CD14-positive monocyte (primary cell): ENCODE measurements at regions not wholly inside any gene's neighbourhood (a gene's known extent, or its start where the extent isn't known, plus 50 kb on each side); places are given as distances from the start of the nearest gene placed in this dataset.

ENCODE experiments used
- DNase-seq, 3 donors: peaks; one replicate each; pipeline ENCODE4 v3.0.0-alpha.2; 2011 to 2022
- H2AFZ ChIP-seq: 2 replicates; pipeline ENCODE4 v1.6.0; 2012; ENCODE audit warnings: mild to moderate bottlenecking, low read depth, low read length, inconsistent platforms; ENCODE audit not compliant: insufficient read depth, poor library complexity, severe bottlenecking
- H3K27ac ChIP-seq, 2 donors: 1 replicate in 1 of 2; 2 replicates in 1 of 2; pipeline ENCODE4 v1.5.1; 2012 to 2013; ENCODE audit warnings: low read length in 2 of 2, control low read depth in 1 of 2, inconsistent platforms in 1 of 2, low read depth in 1 of 2, mild to moderate bottlenecking in 1 of 2
- H3K27me3 ChIP-seq, 2 donors: one replicate each; pipeline versions ENCODE4 v1.6.0 to v1.6.1; 2011 to 2013; ENCODE audit warnings: low read length in 2 of 2; ENCODE audit not compliant: control insufficient read depth in 2 of 2, insufficient read depth in 2 of 2
- H3K36me3 ChIP-seq, 2 donors: replicated peaks in 1 of 2; 1 replicate in 1 of 2; 2 replicates in 1 of 2; pipeline versions ENCODE4 v1.5.1 to v1.6.1; 2012 to 2013; ENCODE audit warnings: low read length in 2 of 2, control low read depth in 1 of 2, inconsistent platforms in 1 of 2, mild to moderate bottlenecking in 1 of 2; ENCODE audit not compliant: insufficient read depth in 2 of 2, control insufficient read depth in 1 of 2
- H3K4me1 ChIP-seq, 2 donors: 1 replicate in 1 of 2; 2 replicates in 1 of 2; pipeline versions ENCODE4 v1.5.1 to v1.6.1; 2012 to 2013; ENCODE audit warnings: low read length in 2 of 2, control low read depth in 1 of 2, inconsistent platforms in 1 of 2, mild to moderate bottlenecking in 1 of 2, moderate library complexity in 1 of 2; ENCODE audit not compliant: insufficient read depth in 2 of 2, control insufficient read depth in 1 of 2
- H3K4me2 ChIP-seq: replicated peaks from 2 replicates; pipeline ENCODE3; 2012; ENCODE audit warnings: low read length, moderate library complexity, mild to moderate bottlenecking; ENCODE audit not compliant: poor library complexity, severe bottlenecking; ENCODE audit errors: extremely low read depth
- H3K4me3 ChIP-seq, 3 experiments: fragments of 200-600 bp in 1 of 3; sonication (generic) in 1 of 3; replicated peaks in 1 of 3; 1 replicate in 2 of 3; 2 replicates in 1 of 3; pipeline ENCODE4 v1.5.1; 2011 to 2013; ENCODE audit warnings: low read length in 3 of 3, mild to moderate bottlenecking in 3 of 3, control low read depth in 2 of 3, low read depth in 2 of 3, inconsistent platforms in 1 of 3, moderate library complexity in 1 of 3
- H3K79me2 ChIP-seq: 2 replicates; pipeline ENCODE4 v1.6.0; 2012; ENCODE audit warnings: mild to moderate bottlenecking, control low read depth, inconsistent platforms, low read length, moderate library complexity; ENCODE audit not compliant: insufficient read depth
- H3K9ac ChIP-seq: 2 replicates; pipeline ENCODE4 v1.6.0; 2017; ENCODE audit warnings: low read length, mild to moderate bottlenecking; ENCODE audit not compliant: insufficient read depth, poor library complexity, severe bottlenecking
- H3K9me3 ChIP-seq, 2 donors: replicated peaks in 1 of 2; 1 replicate in 1 of 2; 2 replicates in 1 of 2; pipeline versions ENCODE4 v1.5.1 to v1.6.1; 2012 to 2013; ENCODE audit warnings: low read length in 2 of 2, control low read depth in 1 of 2; ENCODE audit not compliant: control insufficient read depth in 1 of 2, insufficient read depth in 1 of 2
- H4K20me1 ChIP-seq: 2 replicates; pipeline ENCODE4 v1.6.0; 2012; ENCODE audit warnings: mild to moderate bottlenecking, low read length, control low read depth, moderate library complexity; ENCODE audit not compliant: insufficient read depth
- H3K27ac Mint-ChIP-seq, 7 donors: one replicate each; pipeline ENCODE4 v1.8.0; 2020; ENCODE audit warnings: mild to moderate bottlenecking in 7 of 7, mixed read lengths in 7 of 7, moderate library complexity in 6 of 7, inconsistent platforms in 2 of 7
- H3K27me3 Mint-ChIP-seq, 3 donors: one replicate each; pipeline ENCODE4 v1.8.0; 2021 to 2022; ENCODE audit warnings: low read depth in 3 of 3, mild to moderate bottlenecking in 3 of 3, mixed read lengths in 3 of 3, moderate library complexity in 3 of 3, inconsistent platforms in 1 of 3
- H3K36me3 Mint-ChIP-seq, 2 donors: one replicate each; pipeline ENCODE4 v1.8.0; 2020; ENCODE audit warnings: mixed read lengths in 2 of 2, inconsistent platforms in 1 of 2, mild to moderate bottlenecking in 1 of 2
- H3K4me1 Mint-ChIP-seq: one replicate; pipeline ENCODE4 v1.8.0; 2020; ENCODE audit warnings: mild to moderate bottlenecking, mixed read lengths
- H3K4me3 Mint-ChIP-seq, 2 donors: one replicate each; pipeline ENCODE4 v1.8.0; 2020; ENCODE audit warnings: mild to moderate bottlenecking in 2 of 2, mixed read lengths in 2 of 2, moderate library complexity in 1 of 2
- H3K9me3 Mint-ChIP-seq, 7 donors: one replicate each; pipeline ENCODE4 v1.8.0; 2020 to 2022; ENCODE audit warnings: mixed read lengths in 7 of 7, mild to moderate bottlenecking in 6 of 7, moderate library complexity in 6 of 7, inconsistent platforms in 2 of 7
- CTCF ChIP-seq: fragments of 200-600 bp; IDR thresholded peaks from one replicate; pipeline ENCODE4 v1.8.0; 2022; ENCODE audit warnings: antibody characterized with exemption, mild to moderate bottlenecking
- WGBS: methylation state at CpG from one replicate; pipeline ENCODE4 v1.1.5; 2013; ENCODE audit warnings: missing lambda C conversion rate; ENCODE audit not compliant: insufficient coverage; 5-methylcytosine and 5-hydroxymethylcytosine counted together
- intact Hi-C, 2 donors: fragments of 100-400 bp; cut with micrococcal nuclease; formaldehyde crosslinking; loops; one replicate each; pipeline versions ENCODE4 v1.15.0 to v1.15.1; 2023

GRCh38 chr2:147026664-147027295, 818.0 kb upstream of the ACVR2A start:
- no peak overlapping the region for H2AFZ ChIP-seq
- no peak overlapping the region for H3K4me3 ChIP-seq
- intact Hi-C loops: no loop called here
- H3K4me1 ChIP-seq: no peaks in the 10 kb centered on the region
- no peak for TF ChIP-seq CTCF
- H3K4me1 Mint-ChIP-seq: no peaks in the 10 kb centered on the region
- H3K9me3 Mint-ChIP-seq: peaks cover 4 to 26% (median 15%) of the 10 kb centered on the region in 7 donors
- H4K20me1 ChIP-seq: no peaks in the 10 kb centered on the region
- H3K79me2 ChIP-seq: no peaks in the 10 kb centered on the region
- no peak overlapping the region for H3K9ac ChIP-seq
- no peak overlapping the region for H3K4me2 ChIP-seq
- H3K27ac Mint-ChIP-seq: no peak overlapping the region
- H3K9me3 ChIP-seq: peaks cover 17 to 19% of the 10 kb centered on the region in 2 donors
- H3K27me3 ChIP-seq: no peaks in the 10 kb centered on the region
- H3K27me3 Mint-ChIP-seq: peaks cover 0 to 2% (median 2%) of the 10 kb centered on the region in 3 donors
- no peaks in the 10 kb centered on the region for H3K36me3 ChIP-seq
- H3K4me3 Mint-ChIP-seq: no peak overlapping the region
- no peak for DNase-seq
- H3K27ac ChIP-seq: no peak overlapping the region
- no peaks in the 10 kb centered on the region for H3K36me3 Mint-ChIP-seq
- no CpG with 5 or more reads among the region's 2 CpGs for WGBS

GRCh38 chr2:147025646-147026585, 818.9 kb upstream of the ACVR2A start:
- Histone ChIP-seq H4K20me1 (no peaks in the 10 kb centered on the region), H3K9me3 (peaks cover 17 to 19% of the 10 kb centered on the region in 2 donors)
- H3K27ac Mint-ChIP-seq: no peak overlapping the region

More at GRCh38 chr2:147025646-147026585, 818.9 kb upstream of the ACVR2A start:
- no peaks in the 10 kb centered on the region for H3K36me3 Mint-ChIP-seq
- Histone ChIP-seq H3K27me3 (no peaks in the 10 kb centered on the region), H3K36me3 (no peaks in the 10 kb centered on the region), H3K9ac (no peak overlapping the region), H3K79me2 (no peaks in the 10 kb centered on the region), H3K4me3 (no peak overlapping the region), H3K4me1 (no peaks in the 10 kb centered on the region), H3K27ac (no peak overlapping the region), H2AFZ (no peak overlapping the region), H3K4me2 (no peak overlapping the region)
- H3K9me3 Mint-ChIP-seq: peaks cover 4 to 26% (median 15%) of the 10 kb centered on the region in 7 donors
- peaks cover 0 to 2% (median 2%) of the 10 kb centered on the region in 3 donors for H3K27me3 Mint-ChIP-seq
- intact Hi-C loops: no loop called here
- no CpG with 5 or more reads among the region's 1 CpG for WGBS
- H3K4me3 Mint-ChIP-seq: no peak overlapping the region
- no peak for DNase-seq
- TF ChIP-seq CTCF: no peak
- no peaks in the 10 kb centered on the region for H3K4me1 Mint-ChIP-seq
